IMR-90 (cell line): ENCODE measurements at regions not wholly inside any gene's neighbourhood (a gene's known extent, or its start where the extent isn't known, plus 50 kb on each side); places are given as distances from the start of the nearest gene placed in this dataset.

Experiments used
- ATAC-seq: fragments of 200-7000 bp; cut with Tn5 transposase; 2 replicates; pipeline ENCODE4 v1.9.1; 2020; ENCODE audit warnings: low read depth, mild to moderate bottlenecking, moderate library complexity
- BruUV-seq: library from RNA; stranded (reverse); fragments of 400-500 nt; replicated peaks from 2 replicates; lab custom pipeline; 2021; lab: Mats Ljungman, UMichigan
- CTCF ChIA-PET: fragments of 300-600 bp; formaldehyde crosslinking; extraction: SDS; loops from one replicate; lab custom pipeline; 2021; ENCODE audit warnings: antibody characterized with exemption; lab: Yijun Ruan, JAX
- POLR2A ChIA-PET: fragments of 300-600 bp; sonication (Branson Sonifier 250); formaldehyde crosslinking; loops from one replicate; lab custom pipeline; 2022; ENCODE audit warnings: antibody characterized with exemption; ENCODE audit not compliant: unreplicated experiment; lab: Charles Lee
- DNase-seq: peaks from one replicate; pipeline ENCODE4 v3.0.0; 2013
- H2AFZ ChIP-seq: replicated peaks from 2 replicates; pipeline ENCODE3; 2013; ENCODE audit warnings: low read length, mild to moderate bottlenecking; ENCODE audit not compliant: poor library complexity
- H2AK5ac ChIP-seq: 2 replicates; pipeline ENCODE4 v1.6.1; 2013; ENCODE audit warnings: low read depth, low read length, inconsistent platforms
- H2AK9ac ChIP-seq: replicated peaks from 2 replicates; pipeline ENCODE3; 2013; ENCODE audit warnings: mild to moderate bottlenecking, low read depth, low read length, moderate library complexity; ENCODE audit not compliant: poor library complexity
- H2BK120ac ChIP-seq: 2 replicates; pipeline ENCODE4 v1.6.1; 2013; ENCODE audit warnings: low read depth, low read length, inconsistent platforms
- H2BK15ac ChIP-seq: 3 replicates; pipeline ENCODE4 v1.6.1; 2013; ENCODE audit warnings: low read depth, low read length, inconsistent platforms
- H2BK20ac ChIP-seq: 2 replicates; pipeline ENCODE4 v1.6.1; 2013; ENCODE audit warnings: low read depth, mild to moderate bottlenecking, inconsistent platforms, low read length, moderate library complexity
- H2BK5ac ChIP-seq: 2 replicates; pipeline ENCODE4 v1.6.1; 2013; ENCODE audit warnings: mild to moderate bottlenecking, low read depth, low read length, inconsistent platforms; ENCODE audit not compliant: poor library complexity, severe bottlenecking
- H3K14ac ChIP-seq: replicated peaks from 2 replicates; pipeline ENCODE4 v1.6.1; 2013; ENCODE audit warnings: low read depth, low read length, inconsistent platforms
- H3K18ac ChIP-seq: 2 replicates; pipeline ENCODE4 v1.6.1; 2013; ENCODE audit warnings: low read depth, low read length, control low read depth
- H3K23ac ChIP-seq: 2 replicates; pipeline ENCODE4 v1.6.1; 2013; ENCODE audit warnings: low read depth, low read length, inconsistent platforms
- H3K27ac ChIP-seq: 2 replicates; pipeline ENCODE4 v1.5.1; 2013; ENCODE audit warnings: mild to moderate bottlenecking, control low read depth, low read length; ENCODE audit not compliant: insufficient read depth
- H3K27me3 ChIP-seq: 2 replicates; pipeline ENCODE4 v1.6.1; 2013; ENCODE audit warnings: low read length; ENCODE audit not compliant: control insufficient read depth, insufficient read depth
- H3K36me3 ChIP-seq: 2 replicates; pipeline ENCODE4 v1.6.1; 2013; ENCODE audit warnings: low read length, mixed read lengths; ENCODE audit not compliant: control insufficient read depth, insufficient read depth
- H3K4ac ChIP-seq: 2 replicates; pipeline ENCODE4 v1.6.1; 2013; ENCODE audit warnings: low read depth, low read length, inconsistent platforms
- H3K4me1 ChIP-seq: 2 replicates; pipeline ENCODE4 v1.6.1; 2013; ENCODE audit warnings: low read length, mixed read lengths; ENCODE audit not compliant: control insufficient read depth, insufficient read depth
- H3K4me2 ChIP-seq: 2 replicates; pipeline ENCODE4 v1.6.1; 2013; ENCODE audit warnings: low read depth, mild to moderate bottlenecking, control low read depth, low read length, moderate library complexity
- H3K4me3 ChIP-seq: 2 replicates; pipeline ENCODE4 v1.5.1; 2013; ENCODE audit warnings: low read depth, mild to moderate bottlenecking, control low read depth, low read length, moderate library complexity; ENCODE audit not compliant: insufficient read depth
- H3K56ac ChIP-seq: 2 replicates; pipeline ENCODE4 v1.6.1; 2013; ENCODE audit warnings: low read length, inconsistent platforms; ENCODE audit not compliant: insufficient read depth; ENCODE audit errors: extremely low read depth
- H3K79me1 ChIP-seq, 2 experiments: 2 replicates each; pipeline ENCODE4 v1.6.1; 2013; ENCODE audit warnings: low read length in 2 of 2, inconsistent platforms in 1 of 2, low read depth in 1 of 2
- H3K9ac ChIP-seq: 2 replicates; pipeline ENCODE4 v1.6.1; 2013; ENCODE audit warnings: low read depth, low read length, control low read depth
- H3K9me1 ChIP-seq: 2 replicates; pipeline ENCODE4 v1.6.1; 2013; ENCODE audit warnings: low read length, inconsistent platforms; ENCODE audit not compliant: insufficient read depth
- H3K9me3 ChIP-seq: 2 replicates; pipeline ENCODE4 v1.6.1; 2013; ENCODE audit warnings: low read length; ENCODE audit not compliant: control insufficient read depth, insufficient read depth
- H4K20me1 ChIP-seq: 2 replicates; pipeline ENCODE4 v1.6.1; 2013; ENCODE audit warnings: low read length, inconsistent platforms; ENCODE audit not compliant: insufficient read depth
- H4K5ac ChIP-seq: 2 replicates; pipeline ENCODE4 v1.6.1; 2013; ENCODE audit warnings: mild to moderate bottlenecking, low read depth, low read length, control low read depth
- H4K8ac ChIP-seq, 2 experiments: 2 replicates each; pipeline ENCODE4 v1.6.1; 2013; ENCODE audit warnings: low read depth in 2 of 2, low read length in 2 of 2, control low read depth in 1 of 2, inconsistent platforms in 1 of 2
- H4K91ac ChIP-seq: 2 replicates; pipeline ENCODE4 v1.6.1; 2013; ENCODE audit warnings: low read depth, low read length, inconsistent platforms; ENCODE audit not compliant: insufficient read depth
- CEBPB ChIP-seq: IDR thresholded peaks from 2 replicates; pipeline ENCODE4 v1.6.1; 2012; ENCODE audit warnings: low read depth, low read length, improper control_type of control experiment
- CHD1 ChIP-seq: IDR thresholded peaks from 2 replicates; pipeline ENCODE4 v1.6.1; 2012; ENCODE audit warnings: low read depth, low read length, improper control_type of control experiment
- WGBS, 2 experiments: methylation state at CpG; one replicate each; pipeline versions ENCODE4 v1.1.5 to v1.1.7; 2013; ENCODE audit warnings: missing lambda C conversion rate in 2 of 2; ENCODE audit not compliant: insufficient read length in 1 of 2; ENCODE audit errors: extremely low coverage in 2 of 2; 5-methylcytosine and 5-hydroxymethylcytosine counted together
- dilution Hi-C: fragments of 300-500 bp; cut with HindIII; formaldehyde crosslinking; loops from one replicate; pipeline ENCODE4 v1.14.3; 2018; ENCODE audit warnings: low sequenced_read_pairs; ENCODE audit not compliant: unreplicated experiment
- in situ Hi-C: fragments of 300-500 bp; cut with MboI; formaldehyde crosslinking; loops from 3 replicates; pipeline ENCODE4 v1.14.3; 2019; ENCODE audit warnings: low sequenced_read_pairs, inconsistent platforms, mixed read lengths
- intact Hi-C: fragments of 100-400 bp; cut with micrococcal nuclease; formaldehyde crosslinking; loops from 2 replicates; pipeline ENCODE4 v1.10.0; 2022
- TF ChIP-seq, protein P1 (sequence below): conservative IDR thresholded peaks from 2 replicates; pipeline ENCODE4 v1.5.1; 2012; ENCODE audit warnings: mild to moderate bottlenecking, low read depth, low read length, improper control_type of control experiment

DNA sequence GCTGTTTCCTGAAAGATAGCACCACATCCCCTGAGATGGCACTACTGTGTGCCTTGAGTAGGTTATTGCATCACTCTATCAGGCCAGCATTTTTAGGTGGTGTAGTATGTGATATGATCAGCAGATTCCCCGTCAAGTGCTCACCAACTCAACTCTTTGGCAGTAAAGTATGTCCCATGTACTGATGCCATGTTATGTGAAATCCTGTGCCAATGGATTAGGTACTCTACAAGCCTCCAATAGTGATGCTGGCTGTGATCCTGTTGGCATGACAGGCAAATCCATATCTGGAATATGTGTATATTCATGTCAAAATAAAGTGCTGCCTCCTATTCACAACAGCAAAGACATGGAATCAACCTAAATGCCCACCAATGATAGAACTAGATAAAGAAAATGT, 137.2 kb upstream of the CAMK1G start:
- WGBS, 2 experiments, result no CpG with 5 or more reads among the region's 1 CpG
- POLR2A ChIA-PET, result no interaction called here
- H2AK5ac ChIP-seq, result no peak overlapping the region
- no peaks in the 10 kb centered on the region for H4K20me1 ChIP-seq
- H3K9me1 ChIP-seq, result no peaks in the 10 kb centered on the region
- CTCF ChIA-PET, result no interaction called here
- H2AK9ac ChIP-seq, result no peak overlapping the region
- H3K18ac ChIP-seq, result no peak overlapping the region
- H4K91ac ChIP-seq, result no peak overlapping the region
- no peak overlapping the region for H2BK120ac ChIP-seq
- H2BK5ac ChIP-seq, result no peak overlapping the region
- no peaks in the 10 kb centered on the region for H3K36me3 ChIP-seq
- H3K4me2 ChIP-seq, result no peak overlapping the region
- H3K9me3 ChIP-seq, result no peaks in the 10 kb centered on the region
- H3K14ac ChIP-seq, result no peak overlapping the region
- no peak overlapping the region for H2BK15ac ChIP-seq
- intact Hi-C loops (no loop called here), dilution Hi-C loops (no loop called here), in situ Hi-C loops (no loop called here)
- no peak overlapping the region for H2BK20ac ChIP-seq
- no peaks in the 10 kb centered on the region for H3K4me1 ChIP-seq
- H3K27me3 ChIP-seq, result no peaks in the 10 kb centered on the region
- no peak overlapping the region for H4K8ac ChIP-seq
- BruUV-seq, result no TSS peak
- H3K9ac ChIP-seq, result no peak overlapping the region
- H2AFZ ChIP-seq, result no peak overlapping the region
- DNase-seq (no peak), ATAC-seq (no peak)
- no peak overlapping the region for H3K23ac ChIP-seq
- no peak overlapping the region for H4K5ac ChIP-seq
- H3K27ac ChIP-seq, result no peak overlapping the region
- no peak overlapping the region for H3K56ac ChIP-seq
- H3K4me3 ChIP-seq, result no peak overlapping the region
- no peaks in the 10 kb centered on the region for H3K79me1 ChIP-seq
- no peak overlapping the region for H3K4ac ChIP-seq
- TF ChIP-seq CHD1 (no peak), CEBPB (0 out of 2 replicates have a peak, but pooled peaks have one; percentile 9)
- TF ChIP-seq, protein P1, sequence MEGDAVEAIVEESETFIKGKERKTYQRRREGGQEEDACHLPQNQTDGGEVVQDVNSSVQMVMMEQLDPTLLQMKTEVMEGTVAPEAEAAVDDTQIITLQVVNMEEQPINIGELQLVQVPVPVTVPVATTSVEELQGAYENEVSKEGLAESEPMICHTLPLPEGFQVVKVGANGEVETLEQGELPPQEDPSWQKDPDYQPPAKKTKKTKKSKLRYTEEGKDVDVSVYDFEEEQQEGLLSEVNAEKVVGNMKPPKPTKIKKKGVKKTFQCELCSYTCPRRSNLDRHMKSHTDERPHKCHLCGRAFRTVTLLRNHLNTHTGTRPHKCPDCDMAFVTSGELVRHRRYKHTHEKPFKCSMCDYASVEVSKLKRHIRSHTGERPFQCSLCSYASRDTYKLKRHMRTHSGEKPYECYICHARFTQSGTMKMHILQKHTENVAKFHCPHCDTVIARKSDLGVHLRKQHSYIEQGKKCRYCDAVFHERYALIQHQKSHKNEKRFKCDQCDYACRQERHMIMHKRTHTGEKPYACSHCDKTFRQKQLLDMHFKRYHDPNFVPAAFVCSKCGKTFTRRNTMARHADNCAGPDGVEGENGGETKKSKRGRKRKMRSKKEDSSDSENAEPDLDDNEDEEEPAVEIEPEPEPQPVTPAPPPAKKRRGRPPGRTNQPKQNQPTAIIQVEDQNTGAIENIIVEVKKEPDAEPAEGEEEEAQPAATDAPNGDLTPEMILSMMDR, result no peak
